RWPE1 (cell line): ENCODE measurements at regions not wholly inside any gene's neighbourhood (a gene's known extent, or its start where the extent isn't known, plus 50 kb on each side); places are given as distances from the start of the nearest gene placed in this dataset.
"Not testable (repeated sequence)": the region's sequence is repeated elsewhere in the genome, so short reads cannot be mapped to it uniquely, and the experiment has no call there.

Experiments
- CTCF ChIA-PET: fragments of 350-600 bp; sonication (Branson Sonifier 250); formaldehyde crosslinking; extraction: SDS; loops from one replicate; lab custom pipeline; 2021; lab: Yijun Ruan, JAX
- POLR2A ChIA-PET: fragments of 400-600 bp; formaldehyde crosslinking; extraction: SDS; loops from one replicate; lab custom pipeline; 2020; ENCODE audit warnings: antibody characterized with exemption; ENCODE audit not compliant: low non-redundant PET; lab: Yijun Ruan, JAX
- DNase-seq: peaks from one replicate; pipeline ENCODE4 v3.0.0; 2012; ENCODE audit warnings: low spot score
- H3K27ac ChIP-seq: fragments of 450-650 bp; 2 replicates; pipeline ENCODE4 v1.5.1; 2017
- CTCF ChIP-seq: fragments of 450-650 bp; conservative IDR thresholded peaks from 2 replicates; pipeline ENCODE4 v1.5.1; 2017; ENCODE audit warnings: low read depth, mild to moderate bottlenecking

GRCh38 chr17:43345515-43345914 is 53.3 kb upstream of the ARL4D start:
- H3K27ac ChIP-seq, CTCF ChIA-PET, DNase-seq, POLR2A ChIA-PET: not testable (repeated sequence)

- no peak overlapping the region for H3K27ac ChIP-seq
- no peak for TF ChIP-seq CTCF
- CTCF ChIA-PET, result no interaction called here
- POLR2A ChIA-PET, result no interaction called here
- DNase-seq, result no peak
Observed at GRCh38 chr17:43344685-43345084, 54.1 kb upstream of the ARL4D start.

- TF ChIP-seq CTCF, result no peak
- DNase-seq, result no peak
- no peak overlapping the region for H3K27ac ChIP-seq
- POLR2A ChIA-PET, result no interaction called here
- CTCF ChIA-PET, result interaction anchor here (0.6 to 1.2 kb wide), 2 partner anchors 8 to 1646 kb away, joined by 4 to 5 read pairs; no protein-coding TSS in a partner anchor
Observed at GRCh38 chr17:43342589-43342890, 56.3 kb upstream of the ARL4D start.

GRCh38 chr17:43341715-43342588 is 56.8 kb upstream of the ARL4D start:
- no peak for TF ChIP-seq CTCF
- POLR2A ChIA-PET, result no interaction called here
- DNase-seq, result no peak
- no peak overlapping the region for H3K27ac ChIP-seq
- CTCF ChIA-PET, result interaction anchor here (1.2 kb wide), 1 partner anchor 8 kb away, joined by 4 read pairs; no protein-coding TSS in a partner anchor

GRCh38 chr17:43338886-43339516 is 59.8 kb upstream of the ARL4D start:
- DNase-seq, result no peak
- H3K27ac ChIP-seq, result no peak overlapping the region
- CTCF ChIA-PET, result interaction anchor here (0.5 to 1.3 kb wide), 4 partner anchors 15 to 316 kb away, joined by 3 to 5 read pairs (median 4); no protein-coding TSS in a partner anchor
- peak; percentile 84 for TF ChIP-seq CTCF
- POLR2A ChIA-PET, result no interaction called here

- ChIA-PET POLR2A (no interaction called here), CTCF (no interaction called here)
- TF ChIP-seq CTCF, result no peak
- H3K27ac ChIP-seq, result no peak overlapping the region
- DNase-seq, result no peak
Observed at GRCh38 chr17:43337684-43338428, 60.9 kb upstream of the ARL4D start.
